ENCODE measurements at regions not wholly inside any gene's neighbourhood (a gene's known extent, or its start where the extent isn't known, plus 50 kb on each side); places are given as distances from the start of the nearest gene placed in this dataset.

DNA sequence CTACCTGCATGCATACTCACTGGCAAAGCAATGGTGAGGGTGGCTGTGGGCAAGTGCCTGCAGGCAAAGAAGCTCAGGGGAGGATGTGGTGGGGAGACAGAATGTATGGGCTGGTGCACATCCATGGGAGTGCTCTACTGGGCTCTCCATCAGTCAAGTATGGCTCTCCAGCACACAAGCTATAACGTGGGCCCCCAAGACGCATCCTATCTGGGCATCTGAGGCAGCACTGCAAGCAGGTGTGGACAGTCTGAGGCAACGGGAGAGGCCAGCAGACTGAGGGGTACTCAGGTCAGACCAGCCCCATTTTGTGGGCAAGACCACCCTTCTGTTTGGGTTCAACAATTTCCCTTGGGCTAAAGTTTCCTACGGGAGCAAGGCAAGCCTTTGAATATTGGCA, 1227.8 kb downstream of the FAM133A start:
- TF ChIP-seq, protein P1, sequence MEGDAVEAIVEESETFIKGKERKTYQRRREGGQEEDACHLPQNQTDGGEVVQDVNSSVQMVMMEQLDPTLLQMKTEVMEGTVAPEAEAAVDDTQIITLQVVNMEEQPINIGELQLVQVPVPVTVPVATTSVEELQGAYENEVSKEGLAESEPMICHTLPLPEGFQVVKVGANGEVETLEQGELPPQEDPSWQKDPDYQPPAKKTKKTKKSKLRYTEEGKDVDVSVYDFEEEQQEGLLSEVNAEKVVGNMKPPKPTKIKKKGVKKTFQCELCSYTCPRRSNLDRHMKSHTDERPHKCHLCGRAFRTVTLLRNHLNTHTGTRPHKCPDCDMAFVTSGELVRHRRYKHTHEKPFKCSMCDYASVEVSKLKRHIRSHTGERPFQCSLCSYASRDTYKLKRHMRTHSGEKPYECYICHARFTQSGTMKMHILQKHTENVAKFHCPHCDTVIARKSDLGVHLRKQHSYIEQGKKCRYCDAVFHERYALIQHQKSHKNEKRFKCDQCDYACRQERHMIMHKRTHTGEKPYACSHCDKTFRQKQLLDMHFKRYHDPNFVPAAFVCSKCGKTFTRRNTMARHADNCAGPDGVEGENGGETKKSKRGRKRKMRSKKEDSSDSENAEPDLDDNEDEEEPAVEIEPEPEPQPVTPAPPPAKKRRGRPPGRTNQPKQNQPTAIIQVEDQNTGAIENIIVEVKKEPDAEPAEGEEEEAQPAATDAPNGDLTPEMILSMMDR (conservative IDR thresholded peaks at IDR 0.05), result no peak
- no peak for TF ChIP-seq ZFX (IDR thresholded peaks at IDR 0.05)
